ENCODE measurements at regions not wholly inside any gene's neighbourhood (a gene's known extent, or its start where the extent isn't known, plus 50 kb on each side); places are given as distances from the start of the nearest gene placed in this dataset.

DNA sequence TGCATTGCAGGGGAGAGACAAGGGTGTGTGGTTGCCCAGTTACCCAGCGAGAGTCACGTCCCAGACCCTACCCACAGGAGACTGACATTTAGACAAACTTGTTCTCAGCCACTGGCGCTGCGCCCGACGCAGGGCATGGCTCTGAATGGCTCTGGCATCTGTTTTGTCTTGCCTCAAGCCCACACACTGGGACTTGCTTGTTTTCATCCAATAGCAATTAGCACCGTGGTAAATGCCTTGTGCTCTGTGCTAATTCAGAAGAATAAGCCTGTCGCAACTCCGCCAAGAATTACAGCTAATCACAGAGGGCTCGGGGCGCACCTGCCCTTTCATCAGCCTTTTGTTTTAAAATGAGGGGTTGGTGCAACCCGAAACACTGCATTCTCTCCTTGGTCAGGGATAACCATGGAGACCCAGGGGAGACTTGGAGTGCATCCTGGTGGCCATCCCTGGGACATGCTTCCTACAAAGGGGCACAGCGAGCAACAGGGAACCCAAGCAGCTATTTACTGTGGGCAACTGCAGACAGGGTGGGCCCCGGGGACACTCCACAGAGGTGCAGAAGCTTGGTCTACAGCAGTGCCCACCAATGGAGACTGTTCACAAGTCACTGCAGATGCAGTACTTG is 220.6 kb upstream of the ZFHX3 start:
- H3K9me3 ChIP-seq (ENCODE audit: low read depth), result no peaks in the 10 kb centered on the region
- no peak for DNase-seq (ENCODE audit: low spot score)
- no peaks in the 10 kb centered on the region for H3K9me2 ChIP-seq (replicated peaks; ENCODE audit: insufficient read depth)
- no peak overlapping the region for H3K4me2 ChIP-seq
- H3K4me3 ChIP-seq, result no peak overlapping the region
- H2AFZ ChIP-seq, result no peak overlapping the region
- H3K4me1 ChIP-seq (ENCODE audit: insufficient read depth), result no peaks in the 10 kb centered on the region
- H3K27ac ChIP-seq, result no peak overlapping the region
- H3K27me3 ChIP-seq, result no peaks in the 10 kb centered on the region
- no peaks in the 10 kb centered on the region for H3K36me3 ChIP-seq (replicated peaks; ENCODE audit: insufficient read depth, low read depth)
- H4K20me1 ChIP-seq (ENCODE audit: insufficient read depth, poor library complexity, severe bottlenecking), result no peaks in the 10 kb centered on the region
- no peaks in the 10 kb centered on the region for H3K79me2 ChIP-seq
- TF ChIP-seq EZH2 (IDR thresholded peaks at IDR 0.05; ENCODE audit: borderline replicate concordance) (no peak), EZH2phosphoT487 (IDR thresholded peaks at IDR 0.05; ENCODE audit: low read depth, severe bottlenecking, unreplicated experiment) (no peak)
- TF ChIP-seq, protein P1, sequence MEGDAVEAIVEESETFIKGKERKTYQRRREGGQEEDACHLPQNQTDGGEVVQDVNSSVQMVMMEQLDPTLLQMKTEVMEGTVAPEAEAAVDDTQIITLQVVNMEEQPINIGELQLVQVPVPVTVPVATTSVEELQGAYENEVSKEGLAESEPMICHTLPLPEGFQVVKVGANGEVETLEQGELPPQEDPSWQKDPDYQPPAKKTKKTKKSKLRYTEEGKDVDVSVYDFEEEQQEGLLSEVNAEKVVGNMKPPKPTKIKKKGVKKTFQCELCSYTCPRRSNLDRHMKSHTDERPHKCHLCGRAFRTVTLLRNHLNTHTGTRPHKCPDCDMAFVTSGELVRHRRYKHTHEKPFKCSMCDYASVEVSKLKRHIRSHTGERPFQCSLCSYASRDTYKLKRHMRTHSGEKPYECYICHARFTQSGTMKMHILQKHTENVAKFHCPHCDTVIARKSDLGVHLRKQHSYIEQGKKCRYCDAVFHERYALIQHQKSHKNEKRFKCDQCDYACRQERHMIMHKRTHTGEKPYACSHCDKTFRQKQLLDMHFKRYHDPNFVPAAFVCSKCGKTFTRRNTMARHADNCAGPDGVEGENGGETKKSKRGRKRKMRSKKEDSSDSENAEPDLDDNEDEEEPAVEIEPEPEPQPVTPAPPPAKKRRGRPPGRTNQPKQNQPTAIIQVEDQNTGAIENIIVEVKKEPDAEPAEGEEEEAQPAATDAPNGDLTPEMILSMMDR (IDR thresholded peaks at IDR 0.05; ENCODE audit: poor library complexity), result no peak
- 88% methylated on average over 14 of the region's 14 CpGs for WGBS (ENCODE audit: low lambda C conversion rate, missing lambda C conversion rate)

DNA sequence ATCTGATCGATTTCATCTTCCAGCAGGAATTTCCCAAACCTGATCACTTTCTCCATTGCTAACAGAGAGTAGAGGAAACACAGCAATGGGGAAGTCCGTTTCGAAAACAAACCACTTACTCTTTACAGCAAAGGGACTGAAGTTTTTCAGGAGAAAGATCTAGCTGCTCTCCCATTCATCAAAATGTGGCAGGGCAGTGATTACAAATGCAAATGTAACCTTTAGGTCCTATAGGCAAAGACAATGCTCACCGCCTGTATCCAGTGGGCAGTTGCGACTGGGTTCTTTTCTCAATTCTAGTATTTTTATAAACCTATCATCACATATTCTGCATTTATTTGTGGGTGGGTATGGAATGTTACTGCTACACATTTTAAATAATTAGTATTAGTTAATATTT is 218.0 kb upstream of the ZFHX3 start:
- 87% methylated on average over 5 of the region's 5 CpGs for WGBS (ENCODE audit: low lambda C conversion rate, missing lambda C conversion rate)
- H3K9me2 ChIP-seq (replicated peaks; ENCODE audit: insufficient read depth), result no peaks in the 10 kb centered on the region
- TF ChIP-seq EZH2phosphoT487 (IDR thresholded peaks at IDR 0.05; ENCODE audit: low read depth, severe bottlenecking, unreplicated experiment) (no peak), EZH2 (IDR thresholded peaks at IDR 0.05; ENCODE audit: borderline replicate concordance) (no peak)
- TF ChIP-seq, protein P1 (IDR thresholded peaks at IDR 0.05; ENCODE audit: poor library complexity), result no peak

DNA sequence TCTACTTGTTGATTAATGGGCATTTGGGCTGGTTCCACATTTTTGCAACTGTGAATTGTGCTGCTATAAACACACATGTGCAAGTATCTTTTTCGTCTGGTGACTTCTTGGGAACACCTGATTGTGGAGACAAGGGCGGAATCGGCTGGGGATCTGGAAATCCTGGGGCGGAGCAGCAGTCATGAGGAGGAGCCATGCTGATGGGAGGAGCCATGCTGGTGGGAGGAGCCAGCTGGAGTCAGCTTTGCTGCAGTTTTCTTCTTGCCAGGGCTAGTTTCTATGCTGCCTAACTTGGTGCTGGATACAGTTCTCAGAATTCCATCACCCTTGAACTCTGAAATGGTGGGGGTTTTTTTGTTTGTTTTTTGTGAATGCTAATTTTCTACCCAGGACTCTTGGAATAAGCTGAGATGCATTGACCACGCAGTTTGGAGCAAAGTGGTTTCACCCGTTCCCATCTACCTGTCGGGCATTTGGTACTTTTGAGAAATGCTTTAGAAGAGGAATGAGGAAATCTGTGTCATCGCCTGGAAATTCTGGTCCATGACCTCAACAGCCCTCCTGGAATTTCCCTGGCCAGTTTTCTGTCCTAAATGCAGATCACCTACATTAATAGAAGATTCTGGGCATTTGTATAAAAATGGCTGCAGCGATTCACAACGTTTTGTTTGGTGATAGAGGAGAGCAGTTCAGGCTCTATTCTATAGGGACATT is 217.4 kb upstream of the ZFHX3 start:
- TF ChIP-seq, protein P1 (IDR thresholded peaks at IDR 0.05; ENCODE audit: poor library complexity), result no peak
- TF ChIP-seq EZH2 (IDR thresholded peaks at IDR 0.05; ENCODE audit: borderline replicate concordance), result no peak
- no peak for TF ChIP-seq EZH2phosphoT487 (IDR thresholded peaks at IDR 0.05; ENCODE audit: low read depth, severe bottlenecking, unreplicated experiment)
- Histone ChIP-seq H3K4me1 (ENCODE audit: insufficient read depth) (no peaks in the 10 kb centered on the region), H3K36me3 (replicated peaks; ENCODE audit: insufficient read depth, low read depth) (no peaks in the 10 kb centered on the region), H4K20me1 (ENCODE audit: insufficient read depth, poor library complexity, severe bottlenecking) (no peaks in the 10 kb centered on the region), H3K27me3 (no peaks in the 10 kb centered on the region), H3K4me3 (no peak overlapping the region), H3K79me2 (no peaks in the 10 kb centered on the region), H3K4me2 (no peak overlapping the region), H2AFZ (no peak overlapping the region), H3K9me2 (replicated peaks; ENCODE audit: insufficient read depth) (no peaks in the 10 kb centered on the region), H3K9me3 (ENCODE audit: low read depth) (no peaks in the 10 kb centered on the region), H3K27ac (no peak overlapping the region)
- 89% methylated on average over 10 of the region's 10 CpGs for WGBS (ENCODE audit: low lambda C conversion rate, missing lambda C conversion rate)
- no peak for DNase-seq (ENCODE audit: low spot score)

More for the DNA sequence above, 218.0 kb upstream of the ZFHX3 start:
- no peak overlapping the region for H3K27ac ChIP-seq
- H3K9me3 ChIP-seq (ENCODE audit: low read depth), result no peaks in the 10 kb centered on the region
- H3K79me2 ChIP-seq, result no peaks in the 10 kb centered on the region
- DNase-seq (ENCODE audit: low spot score), result no peak
- H3K4me2 ChIP-seq, result no peak overlapping the region
- H3K4me1 ChIP-seq (ENCODE audit: insufficient read depth), result no peaks in the 10 kb centered on the region
- H3K4me3 ChIP-seq, result no peak overlapping the region
- H3K36me3 ChIP-seq (replicated peaks; ENCODE audit: insufficient read depth, low read depth), result no peaks in the 10 kb centered on the region
- H4K20me1 ChIP-seq (ENCODE audit: insufficient read depth, poor library complexity, severe bottlenecking), result no peaks in the 10 kb centered on the region
- H3K27me3 ChIP-seq, result no peaks in the 10 kb centered on the region
- H2AFZ ChIP-seq, result no peak overlapping the region
